Hepatic stellate cell (primary cell): ENCODE measurements at regions not wholly inside any gene's neighbourhood (a gene's known extent, or its start where the extent isn't known, plus 50 kb on each side); places are given as distances from the start of the nearest gene placed in this dataset.

Experiments used
- DNase-seq: peaks from one replicate; pipeline ENCODE4 v3.0.0; 2011; ENCODE audit warnings: low spot score

GRCh38 chr20:63100174-63100925, 93.6 kb upstream of the BHLHE23 start:
- no peak for DNase-seq

GRCh38 chr20:63099456-63100173, 92.9 kb upstream of the BHLHE23 start:
- DNase-seq = no peak

- no peak for DNase-seq
These were observed 91.5 kb upstream of the BHLHE23 start for GRCh38 chr20:63098195-63098810.

GRCh38 chr20:63097336-63097831, 90.6 kb upstream of the BHLHE23 start:
- no peak for DNase-seq

GRCh38 chr20:63096681-63097335, 90.0 kb upstream of the BHLHE23 start:
- DNase-seq = no peak

- DNase-seq = no peak
These were observed 89.2 kb upstream of the BHLHE23 start for GRCh38 chr20:63095718-63096654.

GRCh38 chr20:63094767-63095499, 88.2 kb upstream of the BHLHE23 start:
- no peak for DNase-seq

GRCh38 chr20:63093966-63094766, 87.4 kb upstream of the BHLHE23 start:
- no peak for DNase-seq

GRCh38 chr20:63092660-63093215, 86.0 kb upstream of the BHLHE23 start:
- no peak for DNase-seq

- DNase-seq = no peak
These were observed 85.3 kb upstream of the BHLHE23 start for GRCh38 chr20:63091901-63092659.

- no peak for DNase-seq
These were observed 84.2 kb upstream of the BHLHE23 start for GRCh38 chr20:63090682-63091571.

GRCh38 chr20:63090052-63090451, 83.3 kb upstream of the BHLHE23 start:
- no peak for DNase-seq

GRCh38 chr20:63089051-63089907, 82.5 kb upstream of the BHLHE23 start:
- DNase-seq = no peak

GRCh38 chr20:63087872-63088680, 81.3 kb upstream of the BHLHE23 start:
- no peak for DNase-seq

- DNase-seq = no peak
These were observed 80.6 kb upstream of the BHLHE23 start for GRCh38 chr20:63087236-63087871.
